ENCODE measurements at regions not wholly inside any gene's neighbourhood (a gene's known extent, or its start where the extent isn't known, plus 50 kb on each side); places are given as distances from the start of the nearest gene placed in this dataset.

DNA sequence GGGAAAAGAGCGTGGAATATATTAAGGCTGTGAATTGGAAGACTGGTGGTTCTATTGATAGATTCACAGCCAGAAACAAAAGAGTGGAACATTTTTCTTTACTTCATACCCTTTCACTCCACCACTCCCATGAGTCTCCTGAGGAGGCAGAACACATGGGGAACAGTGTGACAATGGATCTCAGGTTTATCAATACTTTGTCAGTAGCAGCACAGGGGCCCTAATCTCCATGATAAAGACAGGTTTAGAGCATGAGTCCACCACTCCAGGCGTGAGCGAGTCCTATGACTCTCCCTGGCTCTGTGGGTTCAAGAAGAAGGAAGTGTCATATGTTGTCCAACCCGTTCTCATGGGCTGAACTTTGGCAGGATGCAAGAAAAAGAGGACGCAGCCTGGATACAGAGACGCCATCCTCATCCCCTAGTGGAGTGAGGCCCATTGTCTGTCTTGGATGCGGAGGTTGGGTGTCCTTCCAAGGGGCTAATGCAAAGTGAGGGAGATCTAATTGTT, 361.2 kb downstream of the TMEM114 start:
- Mint-ChIP-seq H3K27me3 (ENCODE audit: low read depth, poor library complexity) (peaks cover 13% of the 10 kb centered on the region), H3K4me3 (no peak overlapping the region), H3K27ac (no peak overlapping the region), H3K4me1 (no peaks in the 10 kb centered on the region), H3K9me3 (no peaks in the 10 kb centered on the region), H3K36me3 (ENCODE audit: low read depth) (no peaks in the 10 kb centered on the region)
- no peak for TF ChIP-seq CTCF (IDR thresholded peaks at IDR 0.05)
- no peak for DNase-seq

DNA sequence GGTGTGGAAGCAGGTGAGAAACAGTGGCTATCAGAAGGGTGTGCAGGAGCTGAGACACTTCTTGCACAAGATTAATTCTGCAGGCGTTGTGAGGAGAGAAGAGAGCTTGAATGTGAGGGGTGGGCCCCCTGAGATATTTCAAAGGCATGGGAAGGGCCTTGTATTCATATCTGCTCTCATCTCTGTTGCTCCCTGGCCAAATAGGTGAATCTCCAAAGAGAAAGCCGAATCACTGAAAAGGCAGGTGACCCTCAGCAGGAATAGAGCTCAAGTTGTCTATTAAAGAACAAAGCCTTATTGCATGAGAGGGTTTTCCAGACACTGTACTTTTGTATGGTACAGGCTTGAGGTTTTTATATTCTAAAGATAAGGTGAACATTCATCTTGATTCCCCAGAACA, 373.1 kb downstream of the TMEM114 start:
- Mint-ChIP-seq H3K27me3 (ENCODE audit: low read depth, poor library complexity) (peaks cover 24% of the 10 kb centered on the region), H3K4me3 (no peak overlapping the region), H3K36me3 (ENCODE audit: low read depth) (no peaks in the 10 kb centered on the region), H3K9me3 (peaks cover 17% of the 10 kb centered on the region), H3K4me1 (peaks cover 3% of the 10 kb centered on the region), H3K27ac (no peak overlapping the region)
- no peak for DNase-seq
- TF ChIP-seq CTCF (IDR thresholded peaks at IDR 0.05), result no peak

- Mint-ChIP-seq H3K9me3 (peaks cover 7% of the 10 kb centered on the region), H3K4me1 (no peaks in the 10 kb centered on the region), H3K4me3 (no peak overlapping the region), H3K36me3 (ENCODE audit: low read depth) (no peaks in the 10 kb centered on the region), H3K27me3 (ENCODE audit: low read depth, poor library complexity) (peaks cover 6% of the 10 kb centered on the region), H3K27ac (no peak overlapping the region)
- no peak for TF ChIP-seq CTCF (IDR thresholded peaks at IDR 0.05)
- no peak for DNase-seq
Observed at GRCh38 chr16:8204769-8205168, 385.5 kb downstream of the TMEM114 start.

- Mint-ChIP-seq H3K4me1 (peaks cover 7% of the 10 kb centered on the region), H3K9me3 (peaks cover 7% of the 10 kb centered on the region), H3K36me3 (ENCODE audit: low read depth) (no peaks in the 10 kb centered on the region), H3K4me3 (no peak overlapping the region), H3K27me3 (ENCODE audit: low read depth, poor library complexity) (peaks cover 6% of the 10 kb centered on the region), H3K27ac (no peak overlapping the region)
- TF ChIP-seq CTCF (IDR thresholded peaks at IDR 0.05), result no peak
- DNase-seq, result no peak
Observed at GRCh38 chr16:8204096-8204495, 386.2 kb downstream of the TMEM114 start.

GRCh38 chr16:8203101-8203500, 387.2 kb downstream of the TMEM114 start:
- DNase-seq, result no peak
- Mint-ChIP-seq H3K4me3 (no peak overlapping the region), H3K27me3 (ENCODE audit: low read depth, poor library complexity) (peaks cover 3% of the 10 kb centered on the region), H3K36me3 (ENCODE audit: low read depth) (no peaks in the 10 kb centered on the region), H3K4me1 (peaks cover 9% of the 10 kb centered on the region), H3K9me3 (peaks cover 7% of the 10 kb centered on the region), H3K27ac (no peak overlapping the region)
- no peak for TF ChIP-seq CTCF (IDR thresholded peaks at IDR 0.05)

DNA sequence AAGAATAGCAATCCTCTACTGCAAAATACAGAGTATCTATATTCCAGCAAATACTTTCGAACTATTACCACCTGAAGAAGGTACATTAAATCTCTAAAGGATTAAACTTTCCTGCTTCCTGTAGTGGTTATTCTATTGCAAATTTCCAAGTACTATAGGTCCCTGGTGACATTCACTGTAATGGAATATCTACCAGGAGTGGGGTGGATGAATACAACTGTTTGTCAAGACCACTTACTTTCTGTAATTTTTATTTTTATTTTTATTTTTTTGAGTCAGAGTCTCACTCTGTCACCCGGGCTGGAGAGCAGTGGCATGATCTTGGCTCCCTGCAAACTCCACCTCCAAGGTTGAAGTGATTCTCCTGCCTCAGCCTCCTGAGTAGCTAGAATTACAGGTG, 389.5 kb downstream of the TMEM114 start:
- Mint-ChIP-seq H3K27me3 (ENCODE audit: low read depth, poor library complexity) (peaks cover under 1% of the 10 kb centered on the region), H3K36me3 (ENCODE audit: low read depth) (no peaks in the 10 kb centered on the region), H3K4me3 (no peak overlapping the region), H3K9me3 (peaks cover 7% of the 10 kb centered on the region), H3K4me1 (peaks cover 9% of the 10 kb centered on the region), H3K27ac (no peak overlapping the region)
- DNase-seq, result no peak
- no peak for TF ChIP-seq CTCF (IDR thresholded peaks at IDR 0.05)

All from nephron progenitor cell (in vitro differentiated cells).